ENCODE measurements at regions not wholly inside any gene's neighbourhood (a gene's known extent, or its start where the extent isn't known, plus 50 kb on each side); places are given as distances from the start of the nearest gene placed in this dataset.
"Not testable (repeated sequence)": the region's sequence is repeated elsewhere in the genome, so short reads cannot be mapped to it uniquely, and the experiment has no call there.

GRCh38 chr18:58811859-58812258, 52.8 kb upstream of the ZNF532 start:
- H2BK5ac ChIP-seq (ENCODE audit: low read depth, low read length); DNase-seq (ENCODE audit: low read depth in 1 of 2, low spot score in 2 of 2); H3K4me2 ChIP-seq (ENCODE audit: insufficient read depth in 1 of 2, low read depth in 2 of 2, low read length in 2 of 2); H4K20me1 ChIP-seq (replicated peaks in 1 of 2; ENCODE audit: control insufficient read depth in 1 of 2, insufficient read depth in 2 of 2, low read length in 2 of 2); H2BK120ac ChIP-seq (replicated peaks; ENCODE audit: low read depth, low read length); CTCF ChIA-PET (ENCODE audit: partially characterized antibody); H2AFZ ChIP-seq (ENCODE audit: low read length); H3K4me3 ChIP-seq (ENCODE audit: extremely low read depth in 1 of 4, insufficient read depth in 2 of 4, low read depth in 3 of 4, low read length in 4 of 4); H3K23ac ChIP-seq (ENCODE audit: insufficient read length); H3K4ac ChIP-seq (replicated peaks; ENCODE audit: insufficient read length, low read depth, low read length); H2BK12ac ChIP-seq (ENCODE audit: low read depth, low read length); H3K36me3 ChIP-seq (ENCODE audit: control insufficient read depth in 2 of 4, insufficient read depth in 4 of 4, low read length in 3 of 4); H4K5ac ChIP-seq (ENCODE audit: insufficient read length, low read depth, low read length); H4K8ac ChIP-seq (ENCODE audit: extremely low read depth, insufficient read depth, low read length); FAIRE-seq; H3K9me3 ChIP-seq (ENCODE audit: insufficient read depth in 2 of 2, low read depth in 1 of 2, low read length in 1 of 2); H3K79me1 ChIP-seq (ENCODE audit: low read depth, low read length); H3K27me3 ChIP-seq (replicated peaks in 1 of 4; ENCODE audit: control insufficient read depth in 3 of 4, extremely low read depth in 1 of 4, insufficient read depth in 3 of 4, low read length in 3 of 4); H3K27ac ChIP-seq (ENCODE audit: low read depth, low read length); H3K79me2 ChIP-seq (ENCODE audit: control insufficient read depth in 1 of 2, insufficient read depth in 2 of 2, low read length in 2 of 2); H3K56ac ChIP-seq (replicated peaks; ENCODE audit: insufficient read length, low read depth, low read length); H3K14ac ChIP-seq (ENCODE audit: insufficient read length); H2AK5ac ChIP-seq (ENCODE audit: low read depth, low read length); H2BK15ac ChIP-seq (ENCODE audit: low read length); H3K18ac ChIP-seq (ENCODE audit: extremely low read depth, low read length); H2BK20ac ChIP-seq (ENCODE audit: low read length); H3K23me2 ChIP-seq (ENCODE audit: low read depth, low read length); H4K91ac ChIP-seq (replicated peaks; ENCODE audit: insufficient read length, low read length); H3K9ac ChIP-seq (replicated peaks in 1 of 4; ENCODE audit: extremely low read depth in 1 of 4, low read depth in 3 of 4, low read length in 3 of 4): not testable (repeated sequence)
- 97% methylated on average over 13 of the region's 13 CpGs; no CpG with 5 or more reads in 1 of the 2 experiments for WGBS, 2 experiments (ENCODE audit: extremely low coverage in 1 of 2, insufficient coverage in 1 of 2, insufficient read length in 1 of 2, insufficient replicate concordance in 2 of 2, low coverage in 1 of 2, low lambda C conversion rate in 2 of 2, missing lambda C conversion rate in 1 of 2)
- POLR2A ChIA-PET (ENCODE audit: partially characterized antibody) = interaction anchor here (1.1 to 4.2 kb wide), 2 partner anchors 36 to 55 kb away, joined by 3 to 14 read pairs; no protein-coding TSS in a partner anchor
- H3K4me1 ChIP-seq (replicated peaks in 1 of 4; ENCODE audit: control insufficient read depth in 3 of 4, insufficient read depth in 4 of 4, low read length in 3 of 4) = peaks cover 2 to 15% (median 8%) of the 10 kb centered on the region in 4 experiments; a peak in 6 of 7 replicates

All from H1 (cell line).